K562 (cell line): ENCODE measurements at regions not wholly inside any gene's neighbourhood (a gene's known extent, or its start where the extent isn't known, plus 50 kb on each side); places are given as distances from the start of the nearest gene placed in this dataset.

Source experiments
- ATAC-seq: fragments of 200-7000 bp; cut with Tn5 transposase; 3 replicates; pipeline ENCODE4 v1.9.1; 2020; ENCODE audit warnings: moderate library complexity
- BruUV-seq: library from RNA; stranded (reverse); fragments of 400-500 nt; replicated peaks from 2 replicates; lab custom pipeline; 2021; lab: Mats Ljungman, UMichigan
- CTCF ChIA-PET: fragments of 300-600 bp; formaldehyde crosslinking; extraction: SDS; loops from one replicate; lab custom pipeline; 2021; ENCODE audit warnings: low intra/inter-chr PET ratio; lab: Yijun Ruan, JAX
- POLR2A ChIA-PET: fragments of 300-600, 350-650 bp; sonication (Branson Sonifier 250); formaldehyde crosslinking; extraction: SDS; loops from one replicate; lab custom pipeline; 2021; ENCODE audit warnings: antibody characterized with exemption, inconsistent platforms; lab: Yijun Ruan, JAX
- DNase-seq, 4 experiments: peaks; one replicate each; pipeline versions ENCODE4 v3.0.0 to v3.0.0-alpha.2; 2011 to 2018; ENCODE audit warnings: low spot score in 3 of 4, mixed read lengths in 3 of 4; ENCODE audit errors: extremely low read depth in 1 of 4
- FAIRE-seq: peaks from 2 replicates; lab custom pipeline; 2011; peaks lifted over from hg19 to GRCh38; lab: Jason Lieb, UNC
- H2AFZ ChIP-seq: 2 replicates; pipeline ENCODE4 v1.6.0; 2011; ENCODE audit warnings: low read depth, low read length, control low read depth, inconsistent platforms
- H3K27ac ChIP-seq: fragments of 200-600 bp; 3 replicates; pipeline ENCODE4 v1.8.0; 2011; ENCODE audit warnings: low read depth, mild to moderate bottlenecking, control low read depth, inconsistent platforms, low read length, moderate library complexity, mixed read lengths; ENCODE audit errors: extremely low read depth
- H3K27me3 ChIP-seq, 2 experiments: fragments of 300-600 bp in 1 of 2; 2 replicates in 1 of 2; 3 replicates in 1 of 2; pipeline versions ENCODE4 v1.6.0 to v1.8.0; 2011; ENCODE audit warnings: inconsistent platforms in 2 of 2, low read length in 2 of 2, mild to moderate bottlenecking in 1 of 2, mixed read lengths in 1 of 2, moderate library complexity in 1 of 2; ENCODE audit not compliant: control insufficient read depth in 2 of 2, insufficient read depth in 2 of 2
- H3K36me3 ChIP-seq: fragments of 300-600 bp; 3 replicates; pipeline ENCODE4 v1.8.0; 2011; ENCODE audit warnings: mild to moderate bottlenecking, low read length, inconsistent platforms; ENCODE audit not compliant: control insufficient read depth, insufficient read depth
- H3K4me1 ChIP-seq, 2 experiments: fragments of 200-600 bp in 1 of 2; replicated peaks in 1 of 2; 2 replicates in 1 of 2; 3 replicates in 1 of 2; pipeline versions ENCODE4 v1.5.1 to v1.8.0; 2011; ENCODE audit warnings: inconsistent platforms in 2 of 2, low read length in 2 of 2, mild to moderate bottlenecking in 1 of 2, mixed read lengths in 1 of 2, moderate library complexity in 1 of 2; ENCODE audit not compliant: control insufficient read depth in 2 of 2, insufficient read depth in 2 of 2
- H3K4me2 ChIP-seq: 2 replicates; pipeline ENCODE4 v1.6.1; 2011; ENCODE audit warnings: low read length, control low read depth, inconsistent platforms, mixed read lengths; ENCODE audit not compliant: insufficient read depth
- H3K4me3 ChIP-seq: fragments of 200-600 bp; sonication (generic), shearing (Covaris generic); 2 replicates; pipeline ENCODE4 v1.5.1; 2016; ENCODE audit warnings: control low read depth, inconsistent platforms
- H3K79me2 ChIP-seq: fragments of 200-600 bp; 3 replicates; pipeline ENCODE4 v1.8.0; 2011; ENCODE audit warnings: low read length, inconsistent platforms; ENCODE audit not compliant: control insufficient read depth, insufficient read depth
- H3K9ac ChIP-seq, 2 experiments: 2 replicates each; pipeline versions ENCODE4 v1.6.0 to v1.6.1; 2011; ENCODE audit warnings: low read depth in 2 of 2, low read length in 2 of 2, control low read depth in 1 of 2, inconsistent platforms in 1 of 2, mild to moderate bottlenecking in 1 of 2, mixed read lengths in 1 of 2; ENCODE audit not compliant: insufficient read depth in 1 of 2
- H3K9me1 ChIP-seq: one replicate; pipeline ENCODE4 v1.6.0; 2011; ENCODE audit warnings: inconsistent platforms, mild to moderate bottlenecking, low read length, moderate library complexity; ENCODE audit not compliant: control insufficient read depth, insufficient read depth
- H3K9me3 ChIP-seq: replicated peaks from 2 replicates; pipeline ENCODE4 v1.5.1; 2011; ENCODE audit warnings: low read depth, low read length, inconsistent platforms; ENCODE audit not compliant: control insufficient read depth, insufficient read depth
- H4K20me1 ChIP-seq: replicated peaks from 2 replicates; pipeline ENCODE4 v1.6.1; 2011; ENCODE audit warnings: low read length, inconsistent platforms, mixed read lengths; ENCODE audit not compliant: control insufficient read depth, insufficient read depth
- ARID3A ChIP-seq: IDR thresholded peaks from 2 replicates; pipeline ENCODE4 v1.6.1; 2012; ENCODE audit warnings: low read depth, low read length, improper control_type of control experiment, borderline replicate concordance
- CEBPZ ChIP-seq: fragments of 150-350 bp; IDR thresholded peaks from 2 replicates; pipeline ENCODE4 v1.6.1; 2014; ENCODE audit warnings: low read depth, mild to moderate bottlenecking, low read length, borderline replicate concordance
- CREB5 ChIP-seq: fragments of 250-450 bp; sonication (Bioruptor Pico); IDR thresholded peaks from 2 replicates; pipeline ENCODE4 v1.5.0; 2020; ENCODE audit warnings: mild to moderate bottlenecking
- GTF2F1 ChIP-seq: IDR thresholded peaks from 2 replicates; pipeline ENCODE4 v1.6.1; 2011; ENCODE audit warnings: low read depth, low read length, improper control_type of control experiment
- NCOA1 ChIP-seq: fragments of 450-650 bp; IDR thresholded peaks from 2 replicates; pipeline ENCODE4 v1.6.1; 2016; ENCODE audit warnings: low read depth
- RFX5 ChIP-seq: IDR thresholded peaks from 2 replicates; pipeline ENCODE4 v1.6.1; 2011; ENCODE audit warnings: low read depth, mild to moderate bottlenecking, improper control_type of control experiment, low read length
- SRF ChIP-seq, 2 experiments: fragments of 250-450, 450-650 bp in 1 of 2; sonication (Bioruptor Pico) in 1 of 2; sonication (generic) in 1 of 2; formaldehyde crosslinking; IDR thresholded peaks; 2 replicates each; pipeline versions ENCODE4 v1.5.0 to v1.5.1; 2020 to 2022; ENCODE audit warnings: mild to moderate bottlenecking in 1 of 2, missing genetic modification reagents in 1 of 2
- SUPT5H ChIP-seq: fragments of 450-650 bp; IDR thresholded peaks from 2 replicates; pipeline ENCODE4 v1.6.1; 2016
- U2AF2 ChIP-seq: fragments of 200-400 bp; formaldehyde crosslinking; optimal IDR thresholded peaks from 2 replicates; pipeline ENCODE3; 2017; ENCODE audit warnings: low read depth, mild to moderate bottlenecking, low read length
- ZBED1 ChIP-seq: IDR thresholded peaks from 2 replicates; pipeline ENCODE4 v1.6.1; 2014
- ZNF3 ChIP-seq: fragments of 250-450 bp; sonication (Bioruptor Pico); IDR thresholded peaks from 2 replicates; pipeline ENCODE4 v1.5.0; 2021; ENCODE audit warnings: mild to moderate bottlenecking, moderate library complexity
- ZNF408 ChIP-seq: fragments of 250-450 bp; sonication (Bioruptor Pico); IDR thresholded peaks from 2 replicates; pipeline ENCODE4 v1.4.0; 2020; ENCODE audit warnings: low read depth, mild to moderate bottlenecking, moderate library complexity
- ZNF444 ChIP-seq: fragments of 250-450 bp; sonication (Bioruptor Pico); IDR thresholded peaks from 2 replicates; pipeline ENCODE4 v1.4.0; 2020; ENCODE audit warnings: mild to moderate bottlenecking, moderate library complexity
- ZNF830 ChIP-seq: fragments of 250-450 bp; sonication (Bioruptor Pico); IDR thresholded peaks from 2 replicates; pipeline ENCODE4 v1.5.0; 2021; ENCODE audit warnings: mild to moderate bottlenecking
- WGBS: fragments of 100-300 bp; shearing (Covaris generic); methylation state at CpG from one replicate; pipeline ENCODE4 v1.1.6; 2016; ENCODE audit warnings: low coverage, mixed read lengths; ENCODE audit not compliant: insufficient coverage; ENCODE audit errors: missing lambda C conversion rate; 5-methylcytosine and 5-hydroxymethylcytosine counted together
- in situ Hi-C: fragments of 300-500 bp; cut with MboI; formaldehyde crosslinking; loops from 4 replicates; pipeline ENCODE4 v1.15.0; 2018; ENCODE audit warnings: inconsistent platforms, mixed read lengths
- intact Hi-C: fragments of 100-400 bp; cut with micrococcal nuclease; formaldehyde crosslinking; loops from 2 replicates; pipeline ENCODE4 v1.14.2; 2022

GRCh38 chr3:73706771-73707170, 82.0 kb upstream of the PDZRN3 start:
- DNase-seq (no peak), FAIRE-seq (no peak), ATAC-seq (no peak)
- H3K36me3 ChIP-seq = no peaks in the 10 kb centered on the region
- no peaks in the 10 kb centered on the region for H4K20me1 ChIP-seq
- no TSS peak for BruUV-seq
- WGBS = 0% methylated on average over 1 of the region's 1 CpG
- no peak overlapping the region for H2AFZ ChIP-seq
- intact Hi-C loops = no loop called here
- no peaks in the 10 kb centered on the region for H3K9me1 ChIP-seq
- in situ Hi-C loops = no loop called here
- H3K4me1 ChIP-seq = no peaks in the 10 kb centered on the region
- no peaks in the 10 kb centered on the region for H3K9me3 ChIP-seq
- H3K27ac ChIP-seq = no peak overlapping the region
- no peak overlapping the region for H3K4me2 ChIP-seq
- TF ChIP-seq RFX5 = no peak
- TF ChIP-seq CEBPZ = no peak
- TF ChIP-seq SRF (CRISPR knock-in tag; IDR thresholded peaks at IDR 0.05) = no peak
- no peak for TF ChIP-seq ZNF444 (CRISPR knock-in tag)
- no peak for TF ChIP-seq U2AF2
- no peak for TF ChIP-seq ZBED1
- no peak for TF ChIP-seq ZNF3 (CRISPR knock-in tag)
- no peak for TF ChIP-seq ARID3A
- TF ChIP-seq SUPT5H = no peak
- TF ChIP-seq ZNF830 = no peak
- TF ChIP-seq CREB5 = no peak
- TF ChIP-seq NCOA1 = no peak
- TF ChIP-seq GTF2F1 = no peak
- no peak for TF ChIP-seq ZNF408
- H3K9ac ChIP-seq = no peak overlapping the region
- H3K27me3 ChIP-seq = no peaks in the 10 kb centered on the region
- ChIA-PET POLR2A (no interaction called here), CTCF (no interaction called here)
- no peak overlapping the region for H3K4me3 ChIP-seq
- H3K79me2 ChIP-seq = no peaks in the 10 kb centered on the region
